Activated CD4-positive, alpha-beta T cell treated with anti-CD3 and anti-CD28 coated beads for 36 hours (primary cell): ENCODE measurements at regions not wholly inside any gene's neighbourhood (a gene's known extent, or its start where the extent isn't known, plus 50 kb on each side); places are given as distances from the start of the nearest gene placed in this dataset.

Experiments used
- ATAC-seq: fragments of 200-7000 bp; cut with Tn5 transposase; one replicate; pipeline ENCODE4 v1.10.0; 2021; ENCODE audit warnings: mild to moderate bottlenecking, moderate library complexity
- CTCF ChIA-PET: fragments of 350-600 bp; sonication (Branson Sonifier 250); formaldehyde crosslinking; loops from one replicate; lab custom pipeline; 2021; ENCODE audit warnings: antibody characterized with exemption; lab: Charles Lee
- POLR2A ChIA-PET: fragments of 350-600 bp; sonication (Branson Sonifier 250); formaldehyde crosslinking; loops from one replicate; lab custom pipeline; 2021; ENCODE audit warnings: antibody characterized with exemption, inconsistent platforms; lab: Charles Lee
- DNase-seq: peaks from one replicate; pipeline ENCODE4 v3.0.0-alpha.2; 2020
- H3K27ac Mint-ChIP-seq: one replicate; pipeline ENCODE4 v1.8.0; 2021; ENCODE audit warnings: mixed read lengths
- H3K27me3 Mint-ChIP-seq: one replicate; pipeline ENCODE4 v1.8.0; 2021; ENCODE audit warnings: mixed read lengths
- H3K36me3 Mint-ChIP-seq: one replicate; pipeline ENCODE4 v1.8.0; 2021; ENCODE audit warnings: low read depth, mixed read lengths
- H3K4me1 Mint-ChIP-seq: one replicate; pipeline ENCODE4 v1.8.0; 2021; ENCODE audit warnings: mixed read lengths
- H3K4me3 Mint-ChIP-seq: one replicate; pipeline ENCODE4 v1.8.0; 2021; ENCODE audit warnings: mild to moderate bottlenecking, moderate library complexity, mixed read lengths
- H3K9me3 Mint-ChIP-seq: one replicate; pipeline ENCODE4 v1.8.0; 2021; ENCODE audit warnings: low read depth, mixed read lengths
- intact Hi-C, 2 experiments: fragments of 100-400 bp; cut with DNase I in 1 of 2; cut with micrococcal nuclease in 1 of 2; formaldehyde crosslinking; loops; one replicate each; pipeline versions ENCODE4 v1.14.2 to v1.15.1; 2022 to 2024; cut with DNase I, micrococcal nuclease

- DNase-seq (peak; percentile 29), ATAC-seq (peak; percentile 68)
- no peaks in the 10 kb centered on the region for H3K9me3 Mint-ChIP-seq
- CTCF ChIA-PET: interaction anchor here (0.7 to 1.4 kb wide), 3 partner anchors 141 to 437 kb away, joined by 3 to 4 read pairs (median 3); no protein-coding TSS in a partner anchor
- H3K27me3 Mint-ChIP-seq: peaks cover 23% of the 10 kb centered on the region
- no peak overlapping the region for H3K27ac Mint-ChIP-seq
- H3K36me3 Mint-ChIP-seq: no peaks in the 10 kb centered on the region
- peaks cover 5% of the 10 kb centered on the region for H3K4me1 Mint-ChIP-seq
- intact Hi-C loops: no loop called here
- POLR2A ChIA-PET: interaction anchor here (0.6 kb wide), 1 partner anchor 435 kb away, joined by 3 read pairs; no protein-coding TSS in a partner anchor
- H3K4me3 Mint-ChIP-seq: no peak overlapping the region
Observed at GRCh38 chr3:193872265-193872753, 263.6 kb upstream of the HES1 start.

GRCh38 chr3:193873426-193874201 is 262.3 kb upstream of the HES1 start:
- no peak for DNase-seq
- peaks cover 5% of the 10 kb centered on the region for H3K4me1 Mint-ChIP-seq
- H3K27me3 Mint-ChIP-seq: peaks cover 17% of the 10 kb centered on the region
- H3K36me3 Mint-ChIP-seq: no peaks in the 10 kb centered on the region
- H3K9me3 Mint-ChIP-seq: no peaks in the 10 kb centered on the region
- intact Hi-C loops: no loop called here
- no peak overlapping the region for H3K4me3 Mint-ChIP-seq
- ATAC-seq: no peak
- POLR2A ChIA-PET: no interaction called here
- H3K27ac Mint-ChIP-seq: no peak overlapping the region
- CTCF ChIA-PET: interaction anchor here (1.4 kb wide), 1 partner anchor 265 kb away, joined by 4 read pairs; no protein-coding TSS in a partner anchor

- no peaks in the 10 kb centered on the region for H3K9me3 Mint-ChIP-seq
- peaks cover 14% of the 10 kb centered on the region for H3K27me3 Mint-ChIP-seq
- intact Hi-C loops: no loop called here
- CTCF ChIA-PET: no interaction called here
- H3K36me3 Mint-ChIP-seq: no peaks in the 10 kb centered on the region
- POLR2A ChIA-PET: no interaction called here
- H3K4me3 Mint-ChIP-seq: no peak overlapping the region
- peaks cover 5% of the 10 kb centered on the region for H3K4me1 Mint-ChIP-seq
- H3K27ac Mint-ChIP-seq: no peak overlapping the region
- ATAC-seq: no peak
- DNase-seq: no peak
Observed at GRCh38 chr3:193874512-193874911, 261.4 kb upstream of the HES1 start.

GRCh38 chr3:193874997-193875593 is 260.9 kb upstream of the HES1 start:
- H3K4me1 Mint-ChIP-seq: peaks cover 3% of the 10 kb centered on the region
- H3K36me3 Mint-ChIP-seq: no peaks in the 10 kb centered on the region
- H3K27me3 Mint-ChIP-seq: peaks cover 13% of the 10 kb centered on the region
- H3K4me3 Mint-ChIP-seq: no peak overlapping the region
- DNase-seq (no peak), ATAC-seq (no peak)
- POLR2A ChIA-PET: no interaction called here
- no peaks in the 10 kb centered on the region for H3K9me3 Mint-ChIP-seq
- CTCF ChIA-PET: no interaction called here
- intact Hi-C loops: no loop called here
- no peak overlapping the region for H3K27ac Mint-ChIP-seq

GRCh38 chr3:193875601-193876321 is 260.2 kb upstream of the HES1 start:
- H3K36me3 Mint-ChIP-seq: no peaks in the 10 kb centered on the region
- H3K4me3 Mint-ChIP-seq: no peak overlapping the region

GRCh38 chr3:193879099-193879863 is 256.7 kb upstream of the HES1 start:
- no peaks in the 10 kb centered on the region for H3K36me3 Mint-ChIP-seq
- ATAC-seq: no peak
- DNase-seq: no peak
- POLR2A ChIA-PET: no interaction called here
- no peaks in the 10 kb centered on the region for H3K4me1 Mint-ChIP-seq
- no peak overlapping the region for H3K27ac Mint-ChIP-seq
- H3K9me3 Mint-ChIP-seq: no peaks in the 10 kb centered on the region
- intact Hi-C loops: no loop called here
- CTCF ChIA-PET: interaction anchor here (0.6 kb wide), 2 partner anchors 71 to 444 kb away, joined by 3 to 6 read pairs; no protein-coding TSS in a partner anchor
- H3K27me3 Mint-ChIP-seq: peaks cover 3% of the 10 kb centered on the region
- no peak overlapping the region for H3K4me3 Mint-ChIP-seq

More at GRCh38 chr3:193875601-193876321, 260.2 kb upstream of the HES1 start:
- no peak for DNase-seq
- ATAC-seq: no peak
- Mint-ChIP-seq H3K27me3 (peaks cover 8% of the 10 kb centered on the region), H3K4me1 (no peaks in the 10 kb centered on the region), H3K9me3 (no peaks in the 10 kb centered on the region), H3K27ac (no peak overlapping the region)
- intact Hi-C loops: no loop called here
- POLR2A ChIA-PET: no interaction called here
- CTCF ChIA-PET: no interaction called here

GRCh38 chr3:193879864-193880242 is 256.1 kb upstream of the HES1 start:
- CTCF ChIA-PET: no interaction called here
- intact Hi-C loops: no loop called here
- Mint-ChIP-seq H3K9me3 (no peaks in the 10 kb centered on the region), H3K36me3 (no peaks in the 10 kb centered on the region), H3K27me3 (peaks cover 3% of the 10 kb centered on the region), H3K27ac (no peak overlapping the region), H3K4me1 (no peaks in the 10 kb centered on the region), H3K4me3 (no peak overlapping the region)
- POLR2A ChIA-PET: no interaction called here
- no peak for DNase-seq
- ATAC-seq: no peak

- CTCF ChIA-PET: no interaction called here
- Mint-ChIP-seq H3K27ac (no peak overlapping the region), H3K36me3 (no peaks in the 10 kb centered on the region), H3K4me3 (no peak overlapping the region), H3K4me1 (no peaks in the 10 kb centered on the region), H3K9me3 (no peaks in the 10 kb centered on the region), H3K27me3 (no peaks in the 10 kb centered on the region)
- POLR2A ChIA-PET: no interaction called here
- ATAC-seq (no peak), DNase-seq (no peak)
- intact Hi-C loops: no loop called here
Observed at GRCh38 chr3:193882091-193882490, 253.9 kb upstream of the HES1 start.

- no peak for DNase-seq
- Mint-ChIP-seq H3K4me3 (no peak overlapping the region), H3K36me3 (no peaks in the 10 kb centered on the region), H3K4me1 (no peaks in the 10 kb centered on the region), H3K27me3 (no peaks in the 10 kb centered on the region), H3K9me3 (no peaks in the 10 kb centered on the region), H3K27ac (no peak overlapping the region)
- POLR2A ChIA-PET: no interaction called here
- intact Hi-C loops: no loop called here
- no peak for ATAC-seq
- CTCF ChIA-PET: no interaction called here
Observed at GRCh38 chr3:193883551-193883950, 252.4 kb upstream of the HES1 start.

GRCh38 chr3:193884027-193884426 is 251.9 kb upstream of the HES1 start:
- H3K27ac Mint-ChIP-seq: no peak overlapping the region
- no peaks in the 10 kb centered on the region for H3K27me3 Mint-ChIP-seq
- DNase-seq (no peak), ATAC-seq (no peak)
- H3K4me1 Mint-ChIP-seq: no peaks in the 10 kb centered on the region
- no peaks in the 10 kb centered on the region for H3K9me3 Mint-ChIP-seq
- ChIA-PET POLR2A (no interaction called here), CTCF (no interaction called here)
- intact Hi-C loops: no loop called here
- H3K4me3 Mint-ChIP-seq: no peak overlapping the region
- no peaks in the 10 kb centered on the region for H3K36me3 Mint-ChIP-seq

- no peaks in the 10 kb centered on the region for H3K4me1 Mint-ChIP-seq
Observed at GRCh38 chr3:193884652-193885051, 251.3 kb upstream of the HES1 start.

More at GRCh38 chr3:193884652-193885051, 251.3 kb upstream of the HES1 start:
- no peak for ATAC-seq
- Mint-ChIP-seq H3K9me3 (no peaks in the 10 kb centered on the region), H3K36me3 (no peaks in the 10 kb centered on the region), H3K27me3 (no peaks in the 10 kb centered on the region), H3K4me3 (no peak overlapping the region), H3K27ac (no peak overlapping the region)
- no peak for DNase-seq
- intact Hi-C loops: no loop called here
- ChIA-PET CTCF (no interaction called here), POLR2A (no interaction called here)
